K562 (cell line): ENCODE measurements at regions not wholly inside any gene's neighbourhood (a gene's known extent, or its start where the extent isn't known, plus 50 kb on each side); places are given as distances from the start of the nearest gene placed in this dataset.

Source experiments
- ATAC-seq: fragments of 200-7000 bp; cut with Tn5 transposase; 3 replicates; pipeline ENCODE4 v1.9.1; 2020; ENCODE audit warnings: moderate library complexity
- BruUV-seq: library from RNA; stranded (reverse); fragments of 400-500 nt; replicated peaks from 2 replicates; lab custom pipeline; 2021; lab: Mats Ljungman, UMichigan
- CTCF ChIA-PET: fragments of 300-600 bp; formaldehyde crosslinking; extraction: SDS; loops from one replicate; lab custom pipeline; 2021; ENCODE audit warnings: low intra/inter-chr PET ratio; lab: Yijun Ruan, JAX
- POLR2A ChIA-PET: fragments of 300-600, 350-650 bp; sonication (Branson Sonifier 250); formaldehyde crosslinking; extraction: SDS; loops from one replicate; lab custom pipeline; 2021; ENCODE audit warnings: antibody characterized with exemption, inconsistent platforms; lab: Yijun Ruan, JAX
- DNase-seq, 4 experiments: peaks; one replicate each; pipeline versions ENCODE4 v3.0.0 to v3.0.0-alpha.2; 2011 to 2018; ENCODE audit warnings: low spot score in 3 of 4, mixed read lengths in 3 of 4; ENCODE audit errors: extremely low read depth in 1 of 4
- FAIRE-seq: peaks from 2 replicates; lab custom pipeline; 2011; peaks lifted over from hg19 to GRCh38; lab: Jason Lieb, UNC
- H2AFZ ChIP-seq: 2 replicates; pipeline ENCODE4 v1.6.0; 2011; ENCODE audit warnings: low read depth, low read length, control low read depth, inconsistent platforms
- H3K27ac ChIP-seq: fragments of 200-600 bp; 3 replicates; pipeline ENCODE4 v1.8.0; 2011; ENCODE audit warnings: low read depth, mild to moderate bottlenecking, control low read depth, inconsistent platforms, low read length, moderate library complexity, mixed read lengths; ENCODE audit errors: extremely low read depth
- H3K27me3 ChIP-seq, 2 experiments: fragments of 300-600 bp in 1 of 2; 2 replicates in 1 of 2; 3 replicates in 1 of 2; pipeline versions ENCODE4 v1.6.0 to v1.8.0; 2011; ENCODE audit warnings: inconsistent platforms in 2 of 2, low read length in 2 of 2, mild to moderate bottlenecking in 1 of 2, mixed read lengths in 1 of 2, moderate library complexity in 1 of 2; ENCODE audit not compliant: control insufficient read depth in 2 of 2, insufficient read depth in 2 of 2
- H3K36me3 ChIP-seq: fragments of 300-600 bp; 3 replicates; pipeline ENCODE4 v1.8.0; 2011; ENCODE audit warnings: mild to moderate bottlenecking, low read length, inconsistent platforms; ENCODE audit not compliant: control insufficient read depth, insufficient read depth
- H3K4me1 ChIP-seq, 2 experiments: fragments of 200-600 bp in 1 of 2; replicated peaks in 1 of 2; 2 replicates in 1 of 2; 3 replicates in 1 of 2; pipeline versions ENCODE4 v1.5.1 to v1.8.0; 2011; ENCODE audit warnings: inconsistent platforms in 2 of 2, low read length in 2 of 2, mild to moderate bottlenecking in 1 of 2, mixed read lengths in 1 of 2, moderate library complexity in 1 of 2; ENCODE audit not compliant: control insufficient read depth in 2 of 2, insufficient read depth in 2 of 2
- H3K4me2 ChIP-seq: 2 replicates; pipeline ENCODE4 v1.6.1; 2011; ENCODE audit warnings: low read length, control low read depth, inconsistent platforms, mixed read lengths; ENCODE audit not compliant: insufficient read depth
- H3K4me3 ChIP-seq: fragments of 200-600 bp; sonication (generic), shearing (Covaris generic); 2 replicates; pipeline ENCODE4 v1.5.1; 2016; ENCODE audit warnings: control low read depth, inconsistent platforms
- H3K79me2 ChIP-seq: fragments of 200-600 bp; 3 replicates; pipeline ENCODE4 v1.8.0; 2011; ENCODE audit warnings: low read length, inconsistent platforms; ENCODE audit not compliant: control insufficient read depth, insufficient read depth
- H3K9ac ChIP-seq, 2 experiments: 2 replicates each; pipeline versions ENCODE4 v1.6.0 to v1.6.1; 2011; ENCODE audit warnings: low read depth in 2 of 2, low read length in 2 of 2, control low read depth in 1 of 2, inconsistent platforms in 1 of 2, mild to moderate bottlenecking in 1 of 2, mixed read lengths in 1 of 2; ENCODE audit not compliant: insufficient read depth in 1 of 2
- H3K9me1 ChIP-seq: one replicate; pipeline ENCODE4 v1.6.0; 2011; ENCODE audit warnings: inconsistent platforms, mild to moderate bottlenecking, low read length, moderate library complexity; ENCODE audit not compliant: control insufficient read depth, insufficient read depth
- H3K9me3 ChIP-seq: replicated peaks from 2 replicates; pipeline ENCODE4 v1.5.1; 2011; ENCODE audit warnings: low read depth, low read length, inconsistent platforms; ENCODE audit not compliant: control insufficient read depth, insufficient read depth
- H4K20me1 ChIP-seq: replicated peaks from 2 replicates; pipeline ENCODE4 v1.6.1; 2011; ENCODE audit warnings: low read length, inconsistent platforms, mixed read lengths; ENCODE audit not compliant: control insufficient read depth, insufficient read depth
- CCNT2 ChIP-seq: IDR thresholded peaks from 2 replicates; pipeline ENCODE4 v1.6.1; 2011; ENCODE audit warnings: borderline replicate concordance, low read depth, mild to moderate bottlenecking, moderate library complexity, mixed read lengths, low read length; ENCODE audit not compliant: insufficient read length; ENCODE audit errors: extremely low read depth
- HDAC1 ChIP-seq, 2 experiments: fragments of 450-650 bp; IDR thresholded peaks; 2 replicates each; pipeline ENCODE4 v1.6.1; 2016 to 2017; ENCODE audit warnings: inconsistent platforms in 1 of 2, mild to moderate bottlenecking in 1 of 2, moderate library complexity in 1 of 2
- MLLT1 ChIP-seq, 2 experiments: fragments of 450-650 bp; IDR thresholded peaks; 2 replicates each; pipeline ENCODE4 v1.6.1; 2016
- PKNOX1 ChIP-seq: fragments of 450-650 bp; IDR thresholded peaks from 2 replicates; pipeline ENCODE4 v1.6.1; 2016
- POLR2G ChIP-seq: fragments of 200-400 bp; formaldehyde crosslinking; IDR thresholded peaks from 2 replicates; pipeline ENCODE4 v1.6.1; 2017; ENCODE audit warnings: low read depth, mild to moderate bottlenecking, antibody characterized with exemption, low read length, moderate library complexity
- POLR2H ChIP-seq: IDR thresholded peaks from 2 replicates; pipeline ENCODE4 v1.6.1; 2016; ENCODE audit warnings: missing genetic modification characterization, low read depth, mild to moderate bottlenecking, control low read depth, missing compliant biosample characterization, moderate library complexity
- POLR3G ChIP-seq: IDR thresholded peaks from 2 replicates; pipeline ENCODE4 v1.6.1; 2011; ENCODE audit not compliant: insufficient read length, insufficient replicate concordance; ENCODE audit errors: extremely low read depth
- RB1 ChIP-seq: fragments of 450-650 bp; IDR thresholded peaks from 2 replicates; pipeline ENCODE4 v1.6.1; 2017; ENCODE audit warnings: low read depth, mild to moderate bottlenecking
- SMAD4 ChIP-seq: fragments of 250-450 bp; sonication (Bioruptor Pico); conservative IDR thresholded peaks from 2 replicates; pipeline ENCODE4 v1.8.0; 2021; ENCODE audit warnings: inconsistent platforms, mild to moderate bottlenecking, moderate library complexity
- ZC3H11A ChIP-seq: IDR thresholded peaks from 2 replicates; pipeline ENCODE4 v1.6.1; 2012; ENCODE audit warnings: low read depth, low read length, improper control_type of control experiment
- ZNF239 ChIP-seq: fragments of 250-450 bp; sonication (Bioruptor Pico); IDR thresholded peaks from 2 replicates; pipeline ENCODE4 v1.4.0; 2020; ENCODE audit warnings: mild to moderate bottlenecking
- ZNF551 ChIP-seq: fragments of 250-450 bp; sonication (Bioruptor Pico); IDR thresholded peaks from 2 replicates; pipeline ENCODE4 v1.5.0; 2021; ENCODE audit warnings: mild to moderate bottlenecking, moderate library complexity
- WGBS: fragments of 100-300 bp; shearing (Covaris generic); methylation state at CpG from one replicate; pipeline ENCODE4 v1.1.6; 2016; ENCODE audit warnings: low coverage, mixed read lengths; ENCODE audit not compliant: insufficient coverage; ENCODE audit errors: missing lambda C conversion rate; 5-methylcytosine and 5-hydroxymethylcytosine counted together
- in situ Hi-C: fragments of 300-500 bp; cut with MboI; formaldehyde crosslinking; loops from 4 replicates; pipeline ENCODE4 v1.15.0; 2018; ENCODE audit warnings: inconsistent platforms, mixed read lengths
- intact Hi-C: fragments of 100-400 bp; cut with micrococcal nuclease; formaldehyde crosslinking; loops from 2 replicates; pipeline ENCODE4 v1.14.2; 2022

- Histone ChIP-seq H3K4me2 (no peak overlapping the region), H3K4me1 (peaks cover 0 to 6% of the 10 kb centered on the region in 2 experiments; a peak in 1 of 5 replicates), H3K9ac (no peak overlapping the region), H3K4me3 (no peak overlapping the region), H3K9me1 (no peaks in the 10 kb centered on the region), H4K20me1 (no peaks in the 10 kb centered on the region), H2AFZ (no peak overlapping the region), H3K9me3 (no peaks in the 10 kb centered on the region), H3K27me3 (peaks cover 0 to 3% of the 10 kb centered on the region in 2 experiments; a peak in 1 of 5 replicates), H3K27ac (no peak overlapping the region), H3K36me3 (no peaks in the 10 kb centered on the region), H3K79me2 (no peaks in the 10 kb centered on the region)
- FAIRE-seq (no peak), DNase-seq (no peak), ATAC-seq (no peak)
- WGBS: 5% methylated on average over 2 of the region's 2 CpGs
- in situ Hi-C loops (no loop called here), intact Hi-C loops (no loop called here)
- TF ChIP-seq SMAD4 (no peak), POLR2G (no peak), HDAC1 (IDR thresholded peaks at IDR 0.05) (no peak), POLR2H (tag) (no peak), CCNT2 (no peak), MLLT1 (IDR thresholded peaks at IDR 0.05) (no peak), PKNOX1 (no peak), ZC3H11A (no peak), RB1 (no peak), ZNF239 (no peak), POLR3G (no peak), ZNF551 (no peak)
- ChIA-PET CTCF (no interaction called here), POLR2A (no interaction called here)
- no TSS peak for BruUV-seq
Measured at GRCh38 chr17:55632236-55632635, 90.4 kb downstream of the TMEM100 start.
